Testis (tissue), 2 donors: ENCODE measurements at regions not wholly inside any gene's neighbourhood (a gene's known extent, or its start where the extent isn't known, plus 50 kb on each side); places are given as distances from the start of the nearest gene placed in this dataset.

ENCODE experiments used
- DNase-seq: peaks from one replicate; pipeline ENCODE4 v3.0.0-alpha.2; 2019
- H3K27ac ChIP-seq, 2 donors: fragments of 200-600 bp; sonication (generic); one replicate each; pipeline ENCODE4 v1.5.1; 2019
- H3K27me3 ChIP-seq: fragments of 200-600 bp; sonication (generic); one replicate; pipeline ENCODE4 v1.5.1; 2019
- H3K36me3 ChIP-seq: fragments of 200-600 bp; sonication (generic); one replicate; pipeline ENCODE4 v1.5.1; 2017; ENCODE audit warnings: low read depth; ENCODE audit errors: missing control alignments
- H3K4me1 ChIP-seq: fragments of 200-600 bp; sonication (generic); one replicate; pipeline ENCODE4 v1.5.1; 2019
- H3K4me3 ChIP-seq, 2 donors: fragments of 200-600 bp; sonication (generic); one replicate each; pipeline ENCODE4 v1.5.1; 2017 to 2019
- H3K9me3 ChIP-seq: fragments of 200-600 bp; sonication (generic); one replicate; pipeline ENCODE4 v1.5.1; 2017
- POLR2A ChIP-seq: fragments of 450-650 bp; IDR thresholded peaks from one replicate; pipeline ENCODE4 v1.6.1; 2017; ENCODE audit warnings: antibody characterized with exemption, mild to moderate bottlenecking, moderate library complexity
- WGBS, 2 donors: methylation state at CpG; one replicate each; pipeline ENCODE4 v1.1.5; 2018; 5-methylcytosine and 5-hydroxymethylcytosine counted together
- intact Hi-C: fragments of 100-400 bp; cut with DNase I; formaldehyde crosslinking; loops from one replicate; pipeline ENCODE4 v1.15.1; 2023; ENCODE audit warnings: low total_unique reads
- microRNA counts, 2 donors: library from miRNA; unstranded; fragments of <30 nt; microRNA quantifications; one replicate each; lab custom pipeline; 2016
- microRNA-seq, 2 donors: library from miRNA; unstranded; fragments of <30 nt; microRNA quantifications; one replicate each; pipeline ENCODE4, GENCODE V29; 2016; ENCODE audit warnings: borderline number of aligned reads in 2 of 2, borderline replicate concordance in 1 of 2
- small RNA-seq, 2 donors: library from RNA; depleted of rRNA; stranded (forward); fragments of <200 nt; gene quantifications; one replicate each; pipeline ENCODE3, GENCODE V24; 2016
- TF ChIP-seq, protein P1 (sequence below), 3 experiments: fragments of 450-650 bp in 2 of 3; fragments of 200-600 bp in 1 of 3; sonication (generic) in 1 of 3; IDR thresholded peaks; one replicate each; pipeline ENCODE4 v1.5.1; 2016 to 2019; ENCODE audit warnings: antibody characterized with exemption in 3 of 3, mild to moderate bottlenecking in 2 of 3, moderate library complexity in 1 of 3

DNA sequence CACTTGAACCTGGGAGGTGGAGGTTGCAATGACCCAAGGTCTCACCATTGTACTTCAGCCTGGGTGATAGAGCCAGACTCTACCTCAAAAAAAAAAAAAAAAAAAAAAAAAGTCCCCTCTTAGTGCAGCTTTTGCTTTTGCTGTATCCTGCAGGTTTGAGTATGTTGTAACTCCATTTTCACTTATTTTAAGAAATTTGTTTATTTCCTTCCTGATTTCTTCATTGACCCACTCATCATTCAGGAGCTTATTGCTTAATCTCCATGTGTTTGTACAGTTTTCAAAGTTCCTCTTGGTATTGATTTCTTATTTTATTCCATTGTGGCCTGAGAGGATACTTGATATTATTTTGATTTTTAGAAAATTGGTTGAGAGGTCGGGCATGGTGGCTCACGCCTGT, 50.9 kb upstream of the AK4 start:
- DNase-seq, result no peak
- intact Hi-C loops, result no loop called here
- TF ChIP-seq, protein P1, sequence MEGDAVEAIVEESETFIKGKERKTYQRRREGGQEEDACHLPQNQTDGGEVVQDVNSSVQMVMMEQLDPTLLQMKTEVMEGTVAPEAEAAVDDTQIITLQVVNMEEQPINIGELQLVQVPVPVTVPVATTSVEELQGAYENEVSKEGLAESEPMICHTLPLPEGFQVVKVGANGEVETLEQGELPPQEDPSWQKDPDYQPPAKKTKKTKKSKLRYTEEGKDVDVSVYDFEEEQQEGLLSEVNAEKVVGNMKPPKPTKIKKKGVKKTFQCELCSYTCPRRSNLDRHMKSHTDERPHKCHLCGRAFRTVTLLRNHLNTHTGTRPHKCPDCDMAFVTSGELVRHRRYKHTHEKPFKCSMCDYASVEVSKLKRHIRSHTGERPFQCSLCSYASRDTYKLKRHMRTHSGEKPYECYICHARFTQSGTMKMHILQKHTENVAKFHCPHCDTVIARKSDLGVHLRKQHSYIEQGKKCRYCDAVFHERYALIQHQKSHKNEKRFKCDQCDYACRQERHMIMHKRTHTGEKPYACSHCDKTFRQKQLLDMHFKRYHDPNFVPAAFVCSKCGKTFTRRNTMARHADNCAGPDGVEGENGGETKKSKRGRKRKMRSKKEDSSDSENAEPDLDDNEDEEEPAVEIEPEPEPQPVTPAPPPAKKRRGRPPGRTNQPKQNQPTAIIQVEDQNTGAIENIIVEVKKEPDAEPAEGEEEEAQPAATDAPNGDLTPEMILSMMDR (IDR thresholded peaks at IDR 0.05), result no peak
- no peak for TF ChIP-seq POLR2A
- H3K27me3 ChIP-seq, result no peaks in the 10 kb centered on the region
- H3K4me1 ChIP-seq, result no peaks in the 10 kb centered on the region
- no peaks in the 10 kb centered on the region for H3K36me3 ChIP-seq
- WGBS, 2 donors, result 86 to 98% methylated on average over 2 of the region's 2 CpGs
- H3K4me3 ChIP-seq, result no peak overlapping the region
- H3K27ac ChIP-seq, result no peak overlapping the region
- H3K9me3 ChIP-seq, result no peaks in the 10 kb centered on the region

MicroRNAs in the stretch of these regions (microRNA counts, 767-probe panel; counts per million panel counts)
- 0 to 152 counts per million in 2 donors for microRNA hsa-miR-101-3p (lab: Ali Mortazavi, UCI)

Small RNAs in the stretch of these regions (microRNA-seq; reads per million reads assigned to microRNA genes)
- gene MIR101-1 (4.1 to 4.2 reads per million in 2 donors), gene MIR3671 (0 reads per million in 2 donors)

Small RNAs in the stretch of these regions (small RNA-seq; reads per million reads assigned to genes)
- gene MIR101-1, result 1.2 to 2.3 reads per million in 2 donors
- gene MIR3671, result 0 reads per million in 2 donors
- 0 reads per million in 2 donors for gene MRPS21P1
- gene RNU6-1176P, result 0 reads per million in 2 donors
